HG03159 (cell line): ENCODE measurements at regions not wholly inside any gene's neighbourhood (a gene's known extent, or its start where the extent isn't known, plus 50 kb on each side); places are given as distances from the start of the nearest gene placed in this dataset.
"Not testable (repeated sequence)": the region's sequence is repeated elsewhere in the genome, so short reads cannot be mapped to it uniquely, and the experiment has no call there.

Experiments
- ATAC-seq: cut with Tn5 transposase; IDR thresholded peaks from one replicate; pipeline ENCODE4 v1.9.1; 2021; ENCODE audit warnings: mild to moderate bottlenecking, moderate library complexity; ENCODE audit not compliant: unreplicated experiment

DNA sequence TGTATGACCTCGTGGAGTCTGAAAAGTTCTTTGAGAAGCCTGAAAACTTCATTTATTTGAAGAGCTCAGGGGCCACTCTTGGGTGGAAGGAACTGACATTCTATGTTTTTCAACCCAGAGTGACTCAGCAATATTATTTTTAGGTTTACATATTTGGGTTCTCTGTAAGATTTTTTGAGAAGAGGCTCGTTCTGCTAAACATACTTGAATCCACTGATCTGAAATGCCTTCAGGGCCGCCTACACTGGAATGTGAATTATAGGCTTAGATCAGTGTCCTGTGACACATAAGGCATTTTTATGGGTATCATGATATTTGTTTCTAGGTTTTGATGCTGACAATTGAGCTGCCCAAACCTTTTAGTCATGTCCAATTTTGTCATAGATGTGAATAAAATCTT lies 86.2 kb downstream of the PSAT1 start:
- ATAC-seq: no peak

DNA sequence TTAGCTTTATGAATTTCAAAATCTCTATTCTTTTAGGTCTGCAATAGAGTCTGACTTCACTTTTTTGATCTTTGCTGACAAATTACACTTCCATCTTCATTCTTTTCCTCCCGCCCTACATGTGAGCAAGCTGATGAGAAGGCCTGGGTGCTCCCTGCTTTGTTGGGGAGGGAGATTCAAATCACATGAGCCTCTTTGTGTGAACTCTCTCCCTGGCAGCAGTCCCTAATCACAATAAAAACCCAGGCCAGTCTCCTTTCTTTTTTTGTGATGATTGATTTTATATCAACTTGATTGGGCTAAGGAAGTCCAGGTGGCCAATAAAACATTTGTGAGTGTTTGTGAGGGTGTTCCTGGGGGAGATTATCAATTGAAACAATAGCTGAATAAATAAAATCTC lies 89.4 kb downstream of the PSAT1 start:
- no peak for ATAC-seq

DNA sequence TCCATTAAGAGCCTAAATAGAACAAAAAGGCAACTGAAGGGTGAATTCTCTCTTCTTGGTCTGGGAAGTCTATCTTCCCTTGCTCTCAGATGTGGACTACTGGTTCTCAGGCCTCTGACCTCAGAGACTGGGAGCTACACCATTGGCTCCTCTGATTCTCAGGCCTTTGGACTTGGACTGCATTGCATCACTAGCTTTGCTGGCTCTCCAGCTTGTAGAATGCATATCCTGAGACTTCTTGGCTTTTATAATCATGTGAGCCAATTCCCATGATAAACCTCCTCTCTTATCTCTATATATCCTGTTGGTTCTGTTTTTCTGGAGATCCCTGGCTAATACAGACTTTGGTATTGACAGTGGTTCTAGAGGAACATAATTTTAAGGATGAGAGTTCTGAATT lies 89.8 kb downstream of the PSAT1 start:
- ATAC-seq: no peak

DNA sequence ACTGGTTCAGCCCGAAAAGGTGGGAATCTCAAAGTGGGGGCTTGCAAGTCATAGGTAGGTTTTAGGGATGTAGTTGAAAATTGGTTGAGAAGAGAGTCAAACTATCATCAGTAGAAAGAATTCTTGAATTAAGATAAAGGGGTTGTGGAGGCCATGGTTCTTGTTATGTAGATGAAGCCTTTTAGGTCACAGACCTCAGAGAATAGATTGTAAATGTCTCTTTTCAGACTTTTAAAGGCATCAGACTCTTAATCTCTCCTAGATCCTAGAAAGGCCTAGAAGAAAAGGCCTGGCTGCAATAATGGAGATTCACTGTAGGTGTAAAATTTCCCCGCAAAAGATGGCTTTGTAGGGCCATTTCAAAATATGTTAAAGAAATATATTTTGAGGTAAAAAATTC lies 96.4 kb downstream of the PSAT1 start:
- ATAC-seq: no peak

DNA sequence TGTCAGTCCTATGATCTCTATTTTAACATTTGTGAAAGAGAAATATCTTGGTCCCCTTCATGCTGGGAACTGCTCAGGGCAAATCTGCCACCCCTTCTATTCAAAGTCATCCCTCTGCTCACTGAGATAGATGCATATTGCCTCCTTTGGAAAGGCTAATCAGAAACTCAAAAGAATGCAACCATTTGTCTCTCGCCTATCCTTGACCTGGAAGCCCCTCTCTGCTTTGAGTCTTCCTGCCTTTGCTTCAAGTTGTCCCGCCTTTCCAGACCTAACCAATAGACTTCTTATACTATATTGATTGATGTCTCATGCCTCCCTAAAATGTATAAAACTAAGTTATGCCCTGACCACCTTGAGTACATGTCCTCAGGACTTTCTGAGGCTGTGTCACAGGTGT lies 97.0 kb downstream of the PSAT1 start:
- no peak for ATAC-seq

DNA sequence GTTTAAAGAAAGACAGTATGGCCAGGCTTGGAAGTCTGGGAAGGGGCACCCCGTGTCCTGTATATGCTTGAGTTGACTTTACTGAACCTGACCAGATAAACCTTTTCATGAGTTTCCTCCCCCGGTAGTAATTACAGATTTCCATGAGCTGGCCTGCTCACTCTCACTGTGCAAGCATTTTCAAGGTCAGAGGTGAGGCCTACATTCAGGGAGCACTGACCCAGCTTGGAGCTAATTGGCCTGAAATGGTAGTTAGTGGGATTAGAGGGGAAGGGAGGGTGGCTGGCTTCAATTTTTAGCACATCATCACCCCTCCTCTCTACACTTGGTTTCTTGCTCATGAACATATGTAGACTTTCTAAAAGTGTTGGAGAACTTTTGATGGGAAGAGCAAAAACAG lies 99.2 kb downstream of the PSAT1 start:
- no peak for ATAC-seq

DNA sequence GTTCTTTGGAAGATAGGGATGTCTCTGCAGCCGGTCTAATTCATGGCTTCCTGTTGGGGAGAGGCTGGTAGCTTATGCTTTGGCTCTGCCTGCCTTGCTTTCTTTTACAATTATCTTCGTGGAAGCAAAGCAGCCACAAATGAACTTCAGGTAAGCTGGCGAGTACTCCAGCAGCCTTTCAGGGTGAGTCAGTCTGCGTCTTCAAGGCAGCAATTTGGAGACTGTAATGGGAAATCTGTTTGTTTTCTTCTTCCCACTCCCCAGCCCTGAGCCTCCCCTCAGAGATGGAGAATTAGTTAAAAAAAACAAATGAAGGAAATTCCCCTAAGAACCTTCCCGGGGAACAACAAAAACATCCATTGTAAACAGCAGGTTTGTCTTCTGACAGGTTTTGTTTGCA lies 100.1 kb downstream of the PSAT1 start:
- ATAC-seq: no peak

DNA sequence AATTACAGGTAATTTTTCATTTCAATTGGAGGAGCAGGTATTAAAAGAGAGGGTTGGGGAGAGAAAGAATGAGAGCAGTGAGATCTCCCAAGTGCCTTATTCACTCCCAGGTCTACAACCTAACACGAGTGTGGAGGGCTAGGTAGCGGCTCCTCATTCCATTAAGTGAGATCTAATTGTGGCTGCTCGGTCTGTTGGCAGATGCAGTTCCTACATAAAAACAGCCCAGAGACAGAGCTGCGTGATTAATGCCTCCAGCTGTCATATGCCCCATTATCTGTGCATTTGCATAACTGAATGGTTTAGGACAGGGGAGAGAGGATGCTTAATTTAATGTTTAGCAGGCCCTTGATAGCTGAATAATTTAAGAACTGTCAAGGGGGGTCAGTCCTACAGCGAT lies 100.5 kb downstream of the PSAT1 start:
- no peak for ATAC-seq

DNA sequence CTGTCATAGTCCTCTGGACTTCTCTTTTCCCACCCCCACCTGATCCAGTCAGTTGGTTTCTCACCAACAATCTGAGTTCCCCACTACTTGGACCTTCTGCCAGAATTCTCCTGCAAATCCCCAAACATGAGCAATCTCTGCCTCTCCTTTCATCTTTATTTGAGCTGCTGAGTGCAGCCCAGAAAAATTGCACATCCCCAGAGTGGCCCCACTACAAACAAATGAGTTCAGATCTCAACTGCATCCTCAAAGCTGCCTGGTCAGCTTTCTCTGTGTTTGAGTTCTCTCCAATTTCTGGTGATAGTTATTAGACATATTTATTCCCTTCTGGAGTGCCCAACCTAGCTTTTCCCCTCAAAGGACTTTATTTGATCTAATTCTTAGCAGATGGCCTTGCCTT lies 102.2 kb downstream of the PSAT1 start:
- no peak for ATAC-seq

DNA sequence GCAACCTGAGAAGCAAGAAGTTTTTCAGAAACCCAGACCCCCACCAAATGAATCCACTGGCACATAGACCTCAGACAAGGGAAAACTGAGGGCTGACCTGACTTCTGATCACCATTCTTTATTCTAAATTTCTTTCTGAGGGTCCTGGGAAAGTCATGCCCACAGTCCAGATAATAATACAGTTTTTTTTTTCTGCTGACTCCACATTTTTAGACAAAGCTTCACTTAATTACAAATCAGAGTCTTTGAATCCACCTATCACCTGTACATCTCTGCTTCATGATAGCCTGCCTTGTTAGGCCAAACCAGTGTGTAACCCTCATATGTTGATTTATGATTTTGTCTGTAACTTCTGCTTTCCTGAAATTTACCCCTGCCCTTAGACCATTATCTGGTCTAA lies 103.6 kb downstream of the PSAT1 start:
- no peak for ATAC-seq

DNA sequence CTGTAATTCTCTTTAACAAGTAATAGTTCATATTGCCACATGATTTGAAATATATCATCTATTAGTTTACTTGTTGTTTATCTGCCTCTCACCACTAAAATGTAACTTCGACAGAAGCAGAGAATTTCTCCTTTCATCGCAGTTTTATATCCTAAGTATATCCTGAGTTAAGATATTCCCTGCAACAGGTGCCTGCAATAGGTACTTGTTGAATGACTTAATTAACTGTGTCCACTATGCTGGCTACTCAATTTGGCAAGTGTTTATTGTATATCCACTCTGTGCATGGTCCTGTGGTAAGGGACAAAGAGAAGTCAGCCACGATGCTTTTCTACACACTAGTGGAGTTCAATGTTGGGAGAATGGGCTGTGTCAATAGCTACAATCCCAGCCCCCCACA lies 108.5 kb downstream of the PSAT1 start:
- ATAC-seq: no peak

DNA sequence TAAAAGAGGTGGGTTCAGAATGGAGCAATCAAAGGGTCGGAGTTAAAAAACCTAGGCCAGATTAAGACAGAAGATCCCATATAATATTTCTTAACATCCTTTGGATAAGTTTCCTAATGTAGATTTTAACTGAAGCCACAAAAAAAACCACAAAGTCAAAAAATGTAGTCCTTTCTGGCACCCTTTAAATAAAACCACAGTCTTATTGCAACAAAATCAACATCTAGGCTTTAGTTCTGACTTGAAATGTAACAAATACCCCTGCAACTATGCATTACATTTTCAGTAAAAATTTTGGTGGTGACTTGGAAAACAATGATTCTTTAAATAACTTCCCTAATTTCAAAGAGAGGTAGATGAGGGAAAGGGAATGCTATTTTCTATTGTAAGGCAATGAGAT lies 109.2 kb downstream of the PSAT1 start:
- ATAC-seq: no peak

DNA sequence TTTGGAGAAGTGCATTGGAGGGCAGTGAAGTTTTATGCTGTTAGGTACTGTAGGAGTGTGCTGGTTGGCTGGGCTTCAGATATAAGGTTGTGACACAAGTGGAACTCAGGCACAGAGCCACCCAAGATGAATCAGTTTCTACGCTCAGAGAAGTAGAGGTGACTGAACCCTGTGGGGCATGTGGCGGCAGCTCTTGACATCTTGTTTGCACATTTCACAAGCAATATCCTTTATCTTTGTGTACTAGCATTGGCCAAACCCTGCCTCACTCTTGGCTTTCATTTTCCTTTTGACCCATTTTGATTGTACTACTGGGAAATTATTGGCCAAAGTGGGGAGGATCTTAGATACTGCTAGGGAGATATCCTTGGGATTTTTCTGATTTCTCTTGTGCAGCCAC lies 110.0 kb downstream of the PSAT1 start:
- ATAC-seq: no peak

DNA sequence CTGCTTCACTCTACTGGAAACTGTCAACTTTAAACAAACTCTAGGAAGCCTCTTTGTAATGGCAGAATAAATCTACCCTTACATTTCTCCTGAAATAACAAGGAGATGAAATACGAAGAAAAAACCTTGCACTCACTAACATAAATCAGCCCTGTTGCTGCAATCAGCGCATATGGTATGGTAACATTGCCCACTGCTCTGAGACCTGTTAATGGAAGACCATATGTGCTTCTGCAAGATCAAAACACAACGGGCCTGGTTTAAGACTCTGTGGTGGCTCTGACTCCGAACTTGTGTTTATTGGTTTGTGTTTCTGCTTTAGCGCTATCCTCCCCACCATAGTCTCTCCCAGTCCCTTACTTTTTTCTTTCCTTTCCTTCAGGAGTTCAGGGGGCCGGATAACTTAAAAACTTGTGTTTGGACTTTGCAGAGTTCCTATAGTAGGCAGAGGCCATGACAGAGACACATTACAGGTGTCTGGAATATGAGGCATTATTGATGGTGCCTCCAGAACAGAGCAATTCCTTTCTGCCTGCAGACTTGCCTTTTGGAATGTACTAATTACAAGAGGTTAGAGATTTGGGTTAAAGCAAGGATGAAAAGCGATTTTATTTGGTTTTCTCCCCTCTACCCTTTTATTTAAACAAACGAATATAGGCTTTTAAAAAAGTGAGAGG lies 110.8 kb downstream of the PSAT1 start:
- no peak for ATAC-seq

DNA sequence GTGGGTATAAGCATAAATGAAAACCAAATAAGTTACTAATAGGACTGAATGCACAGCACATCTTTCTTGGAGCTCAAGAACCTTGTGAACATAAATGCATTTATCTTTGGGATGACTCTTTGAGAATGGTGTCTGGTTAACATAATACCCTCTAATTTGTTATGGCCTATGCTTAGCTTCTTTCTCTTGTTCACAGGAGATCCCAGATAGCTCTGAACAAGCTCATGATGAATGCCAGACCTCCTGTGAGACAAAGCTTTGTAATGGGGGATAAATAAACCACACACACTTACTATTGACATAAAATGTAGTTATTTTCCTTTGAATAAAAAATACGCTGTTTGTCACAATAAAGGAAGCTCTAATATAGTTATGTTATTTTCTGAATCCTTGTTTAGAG lies 111.5 kb downstream of the PSAT1 start:
- no peak for ATAC-seq

DNA sequence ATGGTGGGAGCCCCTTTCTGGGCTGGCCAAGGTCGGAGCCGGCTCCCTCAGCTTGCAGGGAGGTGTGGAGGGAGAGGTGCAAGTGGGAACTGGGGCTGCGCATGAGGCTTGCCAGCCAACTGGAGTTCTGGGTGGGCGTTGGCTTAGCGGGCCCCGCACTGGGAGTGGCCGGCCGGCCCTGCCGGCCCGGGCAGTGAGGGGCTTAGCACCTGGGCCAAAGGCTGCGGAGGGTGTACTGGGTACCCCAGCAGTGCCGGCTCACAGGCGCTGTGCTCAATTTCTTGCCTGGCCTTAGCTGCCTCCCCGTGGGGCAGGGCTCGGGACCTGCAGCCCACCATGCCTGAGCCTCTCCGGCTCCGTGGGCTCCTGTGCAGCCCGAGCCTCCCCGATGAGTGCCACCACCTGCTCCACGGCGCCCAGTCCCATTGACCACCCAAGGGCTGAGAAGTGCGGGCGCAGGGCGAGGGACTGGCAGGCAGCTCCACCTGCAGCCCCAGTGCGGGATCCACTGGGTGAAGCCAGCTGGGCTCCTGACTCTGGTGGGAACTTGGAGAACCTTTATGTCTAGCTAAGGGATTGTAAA lies 113.1 kb downstream of the PSAT1 start:
- not testable (repeated sequence) for ATAC-seq

DNA sequence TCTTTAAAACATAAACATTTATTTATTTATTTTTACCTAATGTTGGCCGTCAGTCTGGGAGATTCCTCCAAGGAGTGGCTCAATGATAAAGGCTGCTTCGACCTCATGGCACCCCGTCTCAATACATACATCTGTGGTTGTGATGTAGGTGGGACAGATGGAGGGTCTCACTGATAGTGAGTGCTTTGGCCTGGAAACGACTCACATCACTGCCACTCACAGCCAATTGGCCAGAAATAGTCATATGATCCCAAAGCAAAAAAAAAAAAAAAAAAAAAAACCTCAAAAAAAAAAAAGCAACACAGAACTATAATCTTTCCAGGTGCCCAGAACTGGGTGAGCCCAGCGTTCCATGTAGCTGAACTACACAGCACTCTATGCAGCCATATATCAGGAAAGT lies 125.4 kb downstream of the PSAT1 start:
- ATAC-seq: no peak

DNA sequence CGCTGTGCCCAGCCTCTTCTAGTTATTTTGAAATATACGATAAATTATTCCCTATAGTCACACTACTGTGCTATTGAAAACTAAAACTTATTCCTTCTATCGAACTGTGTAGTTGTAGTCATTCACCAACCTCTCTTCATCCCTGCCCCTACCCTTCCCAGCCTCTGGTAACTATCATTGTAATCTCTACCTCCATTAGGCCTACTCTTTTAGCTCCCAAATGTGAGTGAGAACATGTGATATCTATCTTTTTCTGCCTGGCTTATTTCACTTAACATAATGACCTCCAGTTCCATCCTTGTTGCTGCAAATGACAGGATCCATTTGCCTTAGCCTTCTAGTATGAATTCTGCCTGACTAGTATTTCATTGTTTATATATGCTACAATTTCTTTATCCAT lies 127.4 kb downstream of the PSAT1 start:
- ATAC-seq: no peak

DNA sequence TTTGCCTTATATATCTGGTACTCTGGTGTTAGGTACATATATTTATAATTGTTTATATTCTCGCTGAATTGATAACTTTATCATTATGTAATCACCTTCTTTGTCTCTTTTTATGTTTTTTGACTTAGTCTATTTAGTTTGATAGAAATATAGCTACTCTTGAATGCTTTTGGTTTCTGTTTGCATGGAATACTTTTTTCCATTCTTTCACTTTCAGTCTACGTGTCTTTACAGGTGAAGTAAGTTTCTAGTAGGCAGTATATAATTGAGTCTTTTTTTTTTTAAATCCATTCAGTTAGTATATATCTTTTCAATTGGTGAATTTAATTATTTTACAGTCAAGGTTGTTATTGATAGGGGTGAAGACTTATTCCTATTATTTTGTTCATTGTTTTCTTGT lies 131.7 kb downstream of the PSAT1 start:
- ATAC-seq: no peak

DNA sequence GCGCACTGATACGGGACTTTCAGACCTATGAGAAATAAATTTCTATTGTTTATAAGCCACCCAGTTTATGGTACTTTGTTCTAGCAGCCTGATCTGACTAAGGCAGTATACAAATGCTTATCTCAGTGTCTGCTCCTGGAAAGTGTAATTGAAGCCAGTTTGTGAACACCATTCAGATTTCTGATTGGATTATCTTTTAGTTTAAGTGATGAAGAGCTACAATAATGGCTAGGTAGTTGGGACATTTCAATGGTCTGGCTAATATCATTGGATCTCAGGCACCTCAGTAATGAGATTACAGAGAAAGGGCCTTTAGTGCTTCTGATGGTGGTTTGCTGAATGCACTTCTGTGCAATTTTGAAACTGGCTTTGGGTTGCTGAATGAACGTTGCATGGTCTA lies 133.5 kb downstream of the PSAT1 start:
- no peak for ATAC-seq

DNA sequence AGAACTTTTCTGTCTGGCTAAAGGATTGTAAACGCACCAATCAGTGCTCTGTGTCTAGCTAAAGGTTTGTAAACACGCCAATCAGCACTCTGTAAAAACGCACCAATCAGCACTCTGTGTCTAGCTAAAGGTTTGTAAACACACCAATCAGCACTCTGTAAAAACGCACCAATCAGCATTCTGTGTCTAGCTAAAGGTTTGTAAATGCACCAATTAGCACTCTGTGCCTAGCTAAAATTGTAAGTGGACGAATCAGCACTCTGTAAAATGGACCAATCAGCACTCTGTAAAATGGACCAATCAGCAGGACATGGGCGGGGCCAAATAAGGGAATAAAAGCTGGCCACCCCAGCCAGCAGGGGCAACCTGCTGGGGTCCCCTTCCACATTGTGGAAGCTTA lies 134.1 kb downstream of the PSAT1 start:
- ATAC-seq: not testable (repeated sequence)

DNA sequence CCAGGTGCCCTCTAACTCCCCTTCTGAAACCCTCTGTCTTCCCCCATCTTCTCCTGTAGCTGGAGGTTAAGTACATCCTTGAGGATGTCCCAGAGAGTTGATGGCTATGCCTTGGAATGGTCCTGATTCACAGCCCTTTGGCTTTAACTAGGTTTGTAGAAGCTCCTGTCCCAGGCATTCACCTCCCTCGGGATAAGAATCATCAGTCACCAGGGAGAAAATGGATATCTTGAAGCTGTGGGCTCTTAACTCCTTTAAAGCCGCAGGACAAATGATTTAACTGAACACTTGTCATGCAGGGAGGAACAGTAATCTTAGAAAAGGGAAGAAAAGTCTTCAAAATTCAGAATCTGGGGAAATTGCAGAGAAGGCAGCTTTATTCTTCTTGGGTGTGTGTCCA lies 139.9 kb downstream of the PSAT1 start:
- no peak for ATAC-seq

DNA sequence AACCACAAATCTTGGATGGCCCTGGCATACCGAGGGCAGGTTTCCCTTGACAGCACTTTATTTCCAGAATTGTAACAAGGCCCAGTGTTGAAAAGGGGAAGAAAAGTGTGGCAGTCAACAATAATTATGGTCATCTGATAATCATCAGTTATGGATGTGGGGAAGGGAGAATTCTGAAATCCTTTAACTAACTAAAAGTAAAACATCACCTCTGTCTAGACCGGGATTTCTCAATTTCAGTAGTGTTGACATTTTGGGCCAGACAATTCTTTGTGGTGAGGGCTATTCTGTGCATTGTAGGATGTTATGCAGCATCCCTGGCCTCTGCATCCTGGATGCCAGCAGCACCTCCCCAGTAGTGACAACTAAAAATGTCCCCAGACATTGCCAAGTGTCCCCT lies 140.4 kb downstream of the PSAT1 start:
- ATAC-seq: no peak
